Upper lobe of left lung (tissue), 6 donors: ENCODE measurements at regions not wholly inside any gene's neighbourhood (a gene's known extent, or its start where the extent isn't known, plus 50 kb on each side); places are given as distances from the start of the nearest gene placed in this dataset.
"Not testable (repeated sequence)": the region's sequence is repeated elsewhere in the genome, so short reads cannot be mapped to it uniquely, and the experiment has no call there.

Experiments
- ATAC-seq, 2 donors: fragments of 200-7000 bp; cut with Tn5 transposase; one replicate each; pipeline ENCODE4 v1.9.1; 2022; ENCODE audit warnings: mild to moderate bottlenecking in 2 of 2, moderate library complexity in 2 of 2; ENCODE audit not compliant: low FRiP score in 2 of 2
- DNase-seq, 2 donors: peaks; one replicate each; pipeline ENCODE4 v3.0.0-alpha.2; 2019 to 2020
- H3K27ac ChIP-seq, 4 donors: fragments of 200-600 bp; sonication (generic); one replicate each; pipeline ENCODE4 v1.5.1; 2016 to 2019
- H3K27me3 ChIP-seq, 4 donors: fragments of 200-600 bp; sonication (generic); one replicate each; pipeline ENCODE4 v1.5.1; 2017 to 2019
- H3K36me3 ChIP-seq, 4 donors: fragments of 200-600 bp; sonication (generic); one replicate each; pipeline ENCODE4 v1.5.1; 2016 to 2019
- H3K4me1 ChIP-seq, 4 donors: fragments of 200-600 bp; sonication (generic); one replicate each; pipeline ENCODE4 v1.5.1; 2018 to 2019
- H3K4me3 ChIP-seq, 4 donors: fragments of 200-600 bp; sonication (generic); one replicate each; pipeline ENCODE4 v1.5.1; 2017 to 2019; ENCODE audit warnings: mild to moderate bottlenecking in 2 of 4, moderate library complexity in 1 of 4
- H3K9me3 ChIP-seq, 4 donors: fragments of 200-600 bp; sonication (generic); one replicate each; pipeline ENCODE4 v1.5.1; 2018 to 2019
- EP300 ChIP-seq, 4 donors: sonication (generic); formaldehyde crosslinking; IDR thresholded peaks; one replicate each; pipeline ENCODE4 v1.5.1; 2017; ENCODE audit warnings: antibody characterized with exemption in 4 of 4, control low read depth in 2 of 4
- POLR2A ChIP-seq, 4 donors: fragments of 450-650 bp; IDR thresholded peaks; one replicate each; pipeline ENCODE4 v1.5.1; 2016 to 2017; ENCODE audit warnings: antibody characterized with exemption in 4 of 4, mild to moderate bottlenecking in 2 of 4
- POLR2AphosphoS5 ChIP-seq, 2 donors: sonication (generic); formaldehyde crosslinking; IDR thresholded peaks; one replicate each; pipeline ENCODE4 v1.5.1; 2017; ENCODE audit warnings: antibody characterized with exemption in 2 of 2
- WGBS, 2 donors: methylation state at CpG; one replicate each; pipeline ENCODE4 v1.1.5; 2017 to 2018; 5-methylcytosine and 5-hydroxymethylcytosine counted together
- TF ChIP-seq, protein P1 (sequence below), 6 experiments: fragments of 450-650 bp in 4 of 6; fragments of 200-600 bp in 2 of 6; sonication (generic) in 2 of 6; IDR thresholded peaks; one replicate each; pipeline ENCODE4 v1.5.1; 2016 to 2019; ENCODE audit warnings: antibody characterized with exemption in 6 of 6
- donor health status: DM: no; HTN: no; CAD: no; lungs with moderate emphysema.
- donor health status: DM: no; HTN: yes; CAD: no; lungs with severe emphysema.

DNA sequence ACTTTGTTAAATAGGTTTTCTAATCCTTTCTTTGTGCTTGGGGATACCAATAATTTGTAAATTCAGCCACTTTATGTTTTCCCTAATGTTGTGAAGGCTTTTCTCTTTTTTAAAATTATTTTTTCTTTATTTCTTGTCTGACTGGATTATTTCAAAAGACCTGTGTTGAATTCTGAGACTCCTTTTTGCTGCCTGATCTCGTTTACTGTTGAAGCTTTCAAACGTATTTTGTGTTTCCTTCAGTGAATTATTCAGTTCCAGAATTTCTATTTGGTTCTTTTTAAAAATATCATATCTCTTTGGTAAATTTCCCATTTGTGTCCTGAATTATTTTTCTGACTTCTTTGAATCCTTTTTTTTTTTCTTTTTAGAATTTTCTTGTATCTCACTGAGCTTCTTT, 241.6 kb downstream of the LRIG3 start:
- Histone ChIP-seq H3K27ac (no peak overlapping the region), H3K4me1 (no peaks in the 10 kb centered on the region), H3K4me3 (no peak overlapping the region), H3K9me3 (peaks cover 0 to 18% (median 4%) of the 10 kb centered on the region in 4 donors), H3K36me3 (no peaks in the 10 kb centered on the region), H3K27me3 (no peaks in the 10 kb centered on the region)
- 86 to 90% methylated on average over 2 of the region's 2 CpGs for WGBS, 2 donors
- ATAC-seq (no peak), DNase-seq (no peak)
- TF ChIP-seq POLR2AphosphoS5 (IDR thresholded peaks at IDR 0.05) (no peak), EP300 (IDR thresholded peaks at IDR 0.05) (no peak), POLR2A (IDR thresholded peaks at IDR 0.05) (no peak)
- TF ChIP-seq, protein P1, sequence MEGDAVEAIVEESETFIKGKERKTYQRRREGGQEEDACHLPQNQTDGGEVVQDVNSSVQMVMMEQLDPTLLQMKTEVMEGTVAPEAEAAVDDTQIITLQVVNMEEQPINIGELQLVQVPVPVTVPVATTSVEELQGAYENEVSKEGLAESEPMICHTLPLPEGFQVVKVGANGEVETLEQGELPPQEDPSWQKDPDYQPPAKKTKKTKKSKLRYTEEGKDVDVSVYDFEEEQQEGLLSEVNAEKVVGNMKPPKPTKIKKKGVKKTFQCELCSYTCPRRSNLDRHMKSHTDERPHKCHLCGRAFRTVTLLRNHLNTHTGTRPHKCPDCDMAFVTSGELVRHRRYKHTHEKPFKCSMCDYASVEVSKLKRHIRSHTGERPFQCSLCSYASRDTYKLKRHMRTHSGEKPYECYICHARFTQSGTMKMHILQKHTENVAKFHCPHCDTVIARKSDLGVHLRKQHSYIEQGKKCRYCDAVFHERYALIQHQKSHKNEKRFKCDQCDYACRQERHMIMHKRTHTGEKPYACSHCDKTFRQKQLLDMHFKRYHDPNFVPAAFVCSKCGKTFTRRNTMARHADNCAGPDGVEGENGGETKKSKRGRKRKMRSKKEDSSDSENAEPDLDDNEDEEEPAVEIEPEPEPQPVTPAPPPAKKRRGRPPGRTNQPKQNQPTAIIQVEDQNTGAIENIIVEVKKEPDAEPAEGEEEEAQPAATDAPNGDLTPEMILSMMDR (IDR thresholded peaks at IDR 0.05) = no peak

DNA sequence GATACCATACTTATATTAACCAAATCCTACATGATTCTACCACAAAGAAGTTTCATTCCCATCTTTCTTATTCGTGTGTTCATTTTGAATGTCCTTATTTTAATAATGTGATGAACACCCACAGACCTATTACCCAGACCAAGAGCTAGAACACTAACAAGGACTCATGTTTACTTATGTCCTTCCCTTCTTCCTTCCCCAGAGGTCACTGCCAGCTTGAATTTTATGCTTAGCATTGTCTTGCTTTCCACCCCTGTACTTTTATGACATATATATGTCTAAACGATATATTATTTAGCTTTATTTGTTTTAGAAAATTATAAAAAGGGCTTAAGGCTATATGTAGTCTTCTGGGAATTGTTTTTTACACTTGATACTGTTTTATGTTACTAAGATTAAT, 238.6 kb downstream of the LRIG3 start:
- Histone ChIP-seq H3K27me3 (no peaks in the 10 kb centered on the region), H3K36me3 (no peaks in the 10 kb centered on the region), H3K9me3 (peaks cover 0 to 18% (median 4%) of the 10 kb centered on the region in 4 donors), H3K4me3 (no peak overlapping the region), H3K27ac (no peak overlapping the region), H3K4me1 (no peaks in the 10 kb centered on the region)
- TF ChIP-seq, protein P1 (IDR thresholded peaks at IDR 0.05) = no peak
- DNase-seq (no peak), ATAC-seq (no peak)
- 72 to 74% methylated on average over 2 of the region's 2 CpGs for WGBS, 2 donors

DNA sequence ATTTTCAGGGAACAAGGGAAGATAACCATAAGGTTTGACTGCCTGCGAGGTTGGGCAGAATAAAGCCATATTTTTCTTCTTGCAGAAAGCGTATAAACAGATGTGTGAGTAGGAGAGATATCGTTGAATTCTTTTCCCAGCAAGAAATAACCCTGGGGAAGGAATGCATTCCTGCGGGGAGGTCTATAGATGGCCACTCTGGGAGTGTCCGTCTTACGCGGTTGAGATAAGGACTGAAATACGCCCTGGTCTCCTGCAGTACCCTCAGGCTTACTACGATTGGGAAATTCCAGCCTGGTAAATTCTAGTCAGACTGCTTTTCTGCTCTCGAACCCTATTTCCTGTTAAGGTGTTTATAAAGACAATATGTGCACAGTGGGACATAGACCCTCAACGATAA, 225.0 kb downstream of the LRIG3 start:
- H3K4me3 ChIP-seq = no peak overlapping the region
- H3K9me3 ChIP-seq = peaks cover 0 to 4% (median 2%) of the 10 kb centered on the region in 4 donors
- H3K4me1 ChIP-seq = no peaks in the 10 kb centered on the region
- no peak for ATAC-seq
- H3K27me3 ChIP-seq = no peaks in the 10 kb centered on the region
- no peaks in the 10 kb centered on the region for H3K36me3 ChIP-seq
- TF ChIP-seq EP300 (IDR thresholded peaks at IDR 0.05) (no peak), POLR2A (IDR thresholded peaks at IDR 0.05) (no peak), POLR2AphosphoS5 (IDR thresholded peaks at IDR 0.05) (no peak)
- TF ChIP-seq, protein P1 (IDR thresholded peaks at IDR 0.05) = no peak
- 85 to 90% methylated on average over 11 of the region's 11 CpGs for WGBS, 2 donors
- no peak for DNase-seq
- no peak overlapping the region for H3K27ac ChIP-seq

DNA sequence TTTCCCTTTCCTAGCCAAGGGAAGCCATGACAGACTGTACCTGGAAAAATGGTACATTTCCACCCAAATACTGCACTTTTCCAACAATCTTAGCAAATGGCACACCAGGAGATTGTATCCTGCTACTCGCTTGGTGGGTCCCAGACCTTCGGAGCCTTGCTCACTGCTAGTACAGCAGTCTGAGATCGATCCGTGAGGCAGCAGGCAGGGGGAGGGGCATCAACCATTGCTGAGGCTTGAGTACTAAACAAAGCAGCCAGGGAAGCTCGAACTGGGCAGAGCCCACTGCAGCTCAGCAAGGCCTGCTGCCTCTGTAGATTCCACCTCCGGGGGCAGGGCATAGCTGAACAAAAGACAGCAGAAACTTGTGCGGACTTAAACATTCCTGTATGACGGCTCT, 218.8 kb downstream of the LRIG3 start:
- no peak overlapping the region for H3K4me3 ChIP-seq
- WGBS, 2 donors = 76 to 79% methylated on average over 3 to 8 of the region's 8 CpGs
- ATAC-seq = no peak
- H3K27me3 ChIP-seq = no peaks in the 10 kb centered on the region
- no peaks in the 10 kb centered on the region for H3K4me1 ChIP-seq
- no peak for TF ChIP-seq POLR2A (IDR thresholded peaks at IDR 0.05)
- no peaks in the 10 kb centered on the region for H3K36me3 ChIP-seq
- H3K9me3 ChIP-seq = no peaks in the 10 kb centered on the region
- no peak for DNase-seq
- H3K27ac ChIP-seq = no peak overlapping the region

DNA sequence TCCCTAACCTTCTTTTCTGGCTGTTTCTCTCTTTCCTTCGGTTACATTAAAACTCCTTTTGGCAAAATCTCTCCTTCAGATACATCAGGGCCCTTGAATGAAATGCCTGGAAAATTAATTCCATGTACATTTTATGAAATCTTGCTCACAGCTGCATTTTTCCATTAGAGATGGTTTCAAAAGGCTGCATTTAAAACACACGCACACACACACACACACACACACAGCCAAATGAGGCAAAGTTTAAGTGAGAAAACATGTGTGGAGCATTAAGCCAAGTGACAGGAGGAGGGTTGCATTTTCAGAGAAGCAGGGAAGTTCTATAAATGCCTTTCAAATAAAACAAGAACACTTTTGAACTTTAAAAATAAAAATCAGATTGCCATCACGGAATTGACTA, 216.4 kb downstream of the LRIG3 start:
- no peaks in the 10 kb centered on the region for H3K9me3 ChIP-seq
- ATAC-seq = no peak
- no peaks in the 10 kb centered on the region for H3K4me1 ChIP-seq
- H3K36me3 ChIP-seq = no peaks in the 10 kb centered on the region
- WGBS, 2 donors = 65 to 76% methylated on average over 3 of the region's 3 CpGs
- no peak overlapping the region for H3K4me3 ChIP-seq
- no peak for TF ChIP-seq POLR2A (IDR thresholded peaks at IDR 0.05)
- TF ChIP-seq, protein P1 (IDR thresholded peaks at IDR 0.05) = no peak
- no peak for TF ChIP-seq POLR2AphosphoS5 (IDR thresholded peaks at IDR 0.05)
- TF ChIP-seq EP300 (IDR thresholded peaks at IDR 0.05) = no peak
- no peak for DNase-seq
- H3K27me3 ChIP-seq = no peaks in the 10 kb centered on the region
- no peak overlapping the region for H3K27ac ChIP-seq

DNA sequence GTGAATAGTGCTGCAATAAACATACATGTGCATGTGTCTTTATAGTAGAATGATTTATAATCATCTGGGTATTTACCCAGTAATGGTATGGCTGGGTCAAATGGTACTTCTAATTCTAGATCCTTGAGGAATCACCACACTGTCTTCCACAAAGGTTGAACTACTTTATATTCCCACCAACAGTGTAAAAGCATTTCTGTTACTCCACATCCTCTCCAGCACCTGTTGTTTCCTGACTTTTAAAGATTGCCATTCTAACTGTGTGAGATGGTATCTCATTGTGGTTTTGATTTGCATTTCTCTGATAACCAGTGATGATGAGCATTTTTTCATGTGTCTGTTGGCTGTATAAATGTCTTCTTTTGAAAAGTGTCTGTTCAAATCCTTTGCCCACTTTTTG, 215.5 kb downstream of the LRIG3 start:
- not testable (repeated sequence) for H3K9me3 ChIP-seq, H3K27me3 ChIP-seq, H3K4me1 ChIP-seq, DNase-seq, H3K27ac ChIP-seq, ATAC-seq, H3K36me3 ChIP-seq, H3K4me3 ChIP-seq
